ENCODE measurements at regions not wholly inside any gene's neighbourhood (a gene's known extent, or its start where the extent isn't known, plus 50 kb on each side); places are given as distances from the start of the nearest gene placed in this dataset.
"Not testable (repeated sequence)": the region's sequence is repeated elsewhere in the genome, so short reads cannot be mapped to it uniquely, and the experiment has no call there.

DNA sequence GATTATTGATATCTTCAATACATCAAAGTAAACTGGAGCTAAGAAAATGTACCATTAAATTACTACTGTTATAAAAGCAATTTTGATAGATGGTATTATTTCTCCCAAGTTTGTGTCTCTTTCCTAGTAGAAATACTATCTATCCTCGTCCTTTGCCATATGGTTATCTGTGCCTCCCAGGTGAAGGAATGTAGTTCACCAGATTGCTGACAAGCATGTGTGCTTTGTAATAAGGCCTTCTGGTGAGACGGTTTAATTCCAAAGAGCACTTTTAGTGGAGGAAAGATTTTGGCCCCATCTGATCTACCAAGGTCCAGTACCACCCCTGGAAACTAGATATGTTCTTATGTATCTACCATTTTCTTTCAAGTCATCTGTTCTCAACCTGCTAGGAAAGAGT lies 243.6 kb downstream of the DLEU7 start:
- DNase-seq (ENCODE audit: low read depth): no peak

DNA sequence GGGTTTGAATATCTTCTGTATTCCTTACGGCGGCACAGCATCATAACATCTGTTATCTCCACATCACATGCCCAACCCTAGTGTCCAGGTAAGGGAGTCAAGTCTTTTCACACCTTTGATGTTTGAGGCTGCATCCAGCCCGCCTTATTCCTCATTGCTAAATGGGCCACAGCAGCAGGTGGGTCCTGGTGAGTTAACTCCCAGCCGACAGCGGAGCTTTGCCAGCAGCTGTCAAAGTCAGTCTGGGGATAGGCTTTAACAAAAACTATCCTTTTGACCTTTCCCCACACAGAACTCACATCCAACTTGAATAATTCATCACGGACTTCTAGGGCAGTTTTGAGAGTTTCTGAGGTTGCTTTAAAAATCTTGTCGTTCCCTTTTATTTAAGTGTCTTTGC lies 235.1 kb downstream of the DLEU7 start:
- DNase-seq (ENCODE audit: low read depth): no peak

DNA sequence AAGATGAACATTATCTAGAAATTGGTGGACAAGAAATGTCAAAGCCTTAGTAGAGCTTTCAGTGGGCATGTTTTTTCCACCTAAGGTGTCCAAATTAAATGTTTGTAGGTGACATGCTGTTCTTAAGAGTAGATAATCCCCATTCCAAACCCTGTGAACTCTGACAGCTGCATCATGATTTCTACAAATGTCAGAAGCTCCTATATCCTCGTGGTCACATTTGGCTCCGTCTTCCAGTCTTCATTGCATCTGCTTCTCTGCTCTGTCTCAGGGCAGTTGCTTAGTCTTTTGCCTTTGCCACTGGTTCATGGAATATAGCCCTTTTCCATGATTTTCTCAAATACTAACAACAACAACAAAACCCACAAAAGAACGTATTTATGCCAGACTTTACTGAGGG lies 234.5 kb downstream of the DLEU7 start:
- no peak for DNase-seq (ENCODE audit: low read depth)

DNA sequence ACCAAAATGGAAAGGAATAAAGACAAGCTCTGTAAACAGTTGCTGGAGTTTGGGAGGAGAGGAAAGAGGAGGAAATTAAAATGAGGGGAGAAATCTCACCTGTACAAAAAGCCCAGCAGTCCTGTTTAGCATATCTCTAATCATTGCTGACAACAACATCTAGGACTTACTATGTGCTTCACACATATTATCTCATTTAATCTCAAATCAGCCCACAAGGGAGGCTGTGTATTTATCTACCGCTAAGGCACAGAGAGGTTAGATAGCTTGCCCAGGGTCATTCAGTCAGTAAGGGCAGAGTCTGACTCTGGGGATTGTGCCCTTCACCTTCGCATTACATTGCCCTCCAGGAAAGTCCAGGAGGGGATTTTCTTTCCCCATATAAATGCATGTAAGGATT lies 233.3 kb downstream of the DLEU7 start:
- no peak for DNase-seq (ENCODE audit: low read depth)

DNA sequence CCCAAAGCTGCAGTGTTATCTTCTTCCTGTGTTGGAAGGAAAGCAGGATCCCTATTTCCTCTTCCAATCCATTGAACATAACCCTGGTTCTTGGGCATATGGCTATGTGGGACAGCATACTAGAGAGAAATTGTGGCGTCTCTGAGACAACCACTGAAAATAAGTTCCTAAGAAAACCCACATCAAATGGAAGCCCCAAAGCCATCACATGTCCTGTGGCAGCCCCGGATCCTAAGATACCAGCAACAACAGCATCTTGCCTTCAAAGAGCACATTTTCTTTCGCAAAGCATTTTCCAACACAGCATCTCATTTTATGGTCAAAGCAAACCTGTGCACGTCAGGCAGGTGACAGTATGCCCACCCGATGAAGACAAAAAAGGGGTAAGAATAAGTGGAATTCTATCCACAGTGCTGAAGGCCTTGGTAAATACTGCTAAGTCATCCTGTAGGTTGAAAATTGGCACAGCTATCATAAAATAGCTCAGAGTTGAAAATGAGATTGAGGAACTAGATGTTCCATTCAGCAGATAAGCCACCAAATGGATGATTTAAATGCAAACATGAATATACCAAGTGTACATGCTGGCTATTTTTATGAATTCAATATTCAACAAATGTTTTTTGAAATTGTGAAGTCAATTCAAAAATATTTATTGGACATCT lies 232.2 kb downstream of the DLEU7 start:
- no peak for DNase-seq (ENCODE audit: low read depth)

DNA sequence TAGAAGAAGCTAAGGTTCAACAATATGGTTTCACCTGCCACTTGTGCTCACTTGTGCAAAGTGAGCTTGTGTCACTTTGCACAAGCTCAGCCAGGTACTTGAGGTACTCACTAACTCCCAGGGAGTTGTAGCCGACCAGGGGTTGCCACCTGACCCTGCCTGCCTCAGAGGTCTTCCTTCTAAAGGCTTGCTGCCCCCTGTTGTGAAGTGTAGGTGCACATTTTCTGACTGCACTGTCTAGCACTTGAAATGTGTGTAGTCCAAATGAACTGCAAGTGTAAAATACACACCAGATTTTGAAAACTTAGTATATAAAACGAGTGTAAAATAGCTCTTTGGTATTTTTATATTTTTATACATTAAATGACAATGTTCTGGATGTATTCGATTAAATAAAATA lies 230.8 kb downstream of the DLEU7 start:
- no peak for DNase-seq (ENCODE audit: low read depth)

DNA sequence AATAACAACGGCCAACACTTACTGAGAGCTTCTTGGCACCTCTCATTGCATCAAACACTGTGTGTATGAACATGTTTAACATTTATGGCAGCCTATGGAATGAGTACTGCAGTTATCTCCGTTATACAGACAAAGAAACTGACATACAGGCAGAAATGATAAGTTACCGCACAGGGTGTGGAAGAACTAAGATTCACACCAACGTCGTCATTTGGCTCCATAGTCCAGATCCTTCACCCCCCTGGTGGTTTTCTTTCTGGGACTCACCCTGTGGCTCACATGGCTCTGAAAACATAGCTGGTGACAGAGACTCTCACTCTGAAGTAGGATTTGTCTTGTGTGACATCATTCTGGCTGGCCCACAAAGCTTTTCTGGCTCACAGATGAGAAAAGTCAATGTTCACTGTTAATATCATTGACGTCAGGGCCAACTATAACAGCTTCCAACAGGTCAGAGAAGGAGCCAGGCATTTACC lies 230.1 kb downstream of the DLEU7 start:
- no peak for DNase-seq (ENCODE audit: low read depth)

DNA sequence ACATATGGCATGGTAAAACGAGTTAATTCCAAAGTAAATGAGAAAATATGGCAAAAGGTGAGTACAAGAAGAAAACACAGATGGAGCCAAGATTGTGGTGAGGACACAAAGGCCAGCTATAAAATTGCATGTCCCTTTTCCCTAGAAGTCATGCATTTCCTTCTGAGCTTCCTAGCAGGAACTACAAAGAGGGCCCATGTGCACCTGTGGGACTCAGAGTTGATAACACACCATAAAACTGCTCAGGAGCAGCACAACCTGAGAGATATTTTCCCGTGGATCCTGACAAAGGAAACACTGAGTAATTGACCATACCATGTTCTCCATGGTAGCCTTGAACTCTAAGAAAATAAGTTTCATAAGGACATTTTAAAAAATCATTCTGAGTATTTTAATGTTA lies 228.3 kb downstream of the DLEU7 start:
- DNase-seq (ENCODE audit: low read depth): no peak

DNA sequence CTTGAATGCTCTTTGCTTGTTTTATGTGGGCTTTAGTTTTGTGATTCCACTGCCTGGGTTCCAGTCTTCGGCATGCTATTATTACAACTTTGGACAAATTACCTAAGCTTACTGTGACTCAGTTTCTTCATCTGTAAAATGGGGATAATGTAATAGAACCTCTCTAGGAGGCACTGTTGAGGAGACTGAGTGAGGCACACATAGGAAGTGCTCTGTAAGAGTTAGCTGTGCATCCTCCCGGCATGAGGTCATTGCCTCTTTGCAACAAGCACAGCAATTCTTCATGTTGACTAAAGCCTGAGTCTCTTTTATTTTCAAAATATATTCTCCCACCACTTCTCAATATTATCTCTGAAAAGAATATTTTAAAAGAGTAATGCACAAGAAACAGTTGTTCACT lies 227.4 kb downstream of the DLEU7 start:
- DNase-seq (ENCODE audit: low read depth): no peak

DNA sequence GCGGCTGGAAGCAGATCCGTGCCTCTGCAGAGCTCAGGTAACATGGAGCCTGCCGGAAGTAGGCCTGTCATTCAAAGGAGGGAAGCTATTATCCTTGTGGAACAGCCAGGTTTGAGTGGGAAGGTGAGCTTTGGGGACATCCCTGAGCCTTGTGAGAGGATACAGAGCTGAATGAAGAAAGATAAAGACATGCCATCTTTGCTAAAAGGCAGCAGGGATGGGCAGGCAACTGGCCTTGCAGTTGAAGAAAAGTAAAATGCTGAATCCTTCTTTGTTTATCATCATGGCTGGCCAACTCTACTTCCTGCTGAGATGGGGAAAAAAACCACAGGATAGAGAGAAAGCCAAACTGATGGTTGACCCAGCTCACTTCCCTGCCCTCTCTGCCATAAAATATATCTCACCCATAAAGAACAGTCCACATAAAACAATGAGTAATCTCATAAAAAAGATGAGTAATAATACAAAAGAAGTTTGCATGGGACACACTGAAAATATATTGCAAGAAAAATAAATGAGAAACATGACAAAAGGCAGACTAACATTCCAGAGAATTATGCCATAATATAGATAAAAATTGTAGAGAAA lies 226.3 kb downstream of the DLEU7 start:
- DNase-seq (ENCODE audit: low read depth): no peak

DNA sequence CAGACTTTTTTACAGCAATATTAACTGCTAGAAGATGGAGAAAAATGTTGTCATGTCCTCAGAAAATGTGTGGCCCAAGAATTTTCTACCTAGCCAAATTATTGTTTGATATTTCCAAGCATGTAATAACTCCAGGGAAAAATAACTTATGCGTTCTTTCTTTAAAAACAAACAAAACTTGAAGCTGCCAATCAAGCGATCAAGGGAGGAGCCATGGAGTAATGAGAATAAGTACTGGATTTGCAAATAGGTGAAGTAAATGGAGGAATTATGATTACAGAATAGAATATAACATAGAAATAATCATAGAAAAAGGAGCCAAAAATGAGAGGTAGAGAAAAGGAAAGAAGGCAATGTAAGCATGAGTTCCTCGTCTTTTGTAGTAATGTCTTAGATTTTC lies 225.3 kb downstream of the DLEU7 start:
- no peak for DNase-seq (ENCODE audit: low read depth)

DNA sequence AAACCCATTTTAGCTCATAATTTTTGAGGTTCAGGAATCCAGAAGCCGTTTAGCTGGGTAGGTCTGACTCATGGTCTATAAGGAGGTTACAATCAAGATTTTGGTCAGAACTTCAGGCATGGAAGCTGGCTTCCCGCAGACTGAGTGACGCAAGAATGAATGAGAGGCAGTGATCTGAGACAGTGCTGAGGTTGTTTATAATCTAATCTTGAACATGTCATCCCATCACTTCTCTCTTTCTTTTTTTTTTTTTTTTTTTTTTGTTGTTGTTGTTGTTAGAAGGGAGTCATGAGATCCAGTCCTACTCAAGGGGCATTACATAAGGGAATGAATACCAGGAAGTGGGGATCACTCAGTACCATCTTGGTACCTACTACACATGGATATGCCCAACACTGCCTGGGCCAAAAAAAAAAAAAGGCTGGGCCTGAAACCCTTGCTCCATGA lies 217.4 kb downstream of the DLEU7 start:
- DNase-seq (ENCODE audit: low read depth): no peak

DNA sequence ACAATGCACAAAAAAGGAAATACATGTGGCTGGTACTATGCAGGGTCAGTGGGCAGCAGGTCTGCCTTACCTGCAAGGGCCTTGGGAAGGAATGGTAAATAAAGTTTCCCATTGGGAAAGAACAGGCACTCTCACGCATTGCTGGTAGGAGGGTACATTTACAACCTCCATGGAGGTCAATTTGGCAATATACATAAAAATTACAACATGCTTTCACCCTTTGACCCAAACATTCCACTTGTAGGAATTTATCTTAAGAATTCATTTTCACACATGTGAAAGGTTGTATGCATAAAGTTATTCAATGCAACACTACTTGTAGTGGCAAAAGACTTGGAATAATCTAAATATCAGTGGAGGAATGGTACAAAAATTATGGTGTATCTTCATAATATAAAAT lies 216.4 kb downstream of the DLEU7 start:
- DNase-seq (ENCODE audit: low read depth): no peak

DNA sequence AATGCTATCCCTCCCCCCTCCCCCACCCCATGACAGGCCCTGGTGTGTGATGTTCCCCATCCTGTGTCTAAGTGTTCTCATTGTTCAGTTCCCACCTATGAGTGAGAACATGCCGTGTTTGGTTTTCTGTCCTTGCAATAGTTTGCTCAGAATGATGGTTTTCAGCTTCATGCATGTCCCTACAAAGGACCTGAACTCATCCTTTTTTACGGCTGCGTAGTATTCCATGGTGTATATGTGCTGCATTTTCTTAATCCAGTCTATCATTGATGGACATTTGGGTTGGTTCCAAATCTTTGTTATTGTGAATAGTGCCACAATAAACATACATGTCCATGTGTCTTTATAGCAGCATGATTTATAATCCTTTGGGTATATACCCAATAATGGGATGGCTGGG lies 215.0 kb downstream of the DLEU7 start:
- not testable (repeated sequence) for DNase-seq (ENCODE audit: low read depth)

DNA sequence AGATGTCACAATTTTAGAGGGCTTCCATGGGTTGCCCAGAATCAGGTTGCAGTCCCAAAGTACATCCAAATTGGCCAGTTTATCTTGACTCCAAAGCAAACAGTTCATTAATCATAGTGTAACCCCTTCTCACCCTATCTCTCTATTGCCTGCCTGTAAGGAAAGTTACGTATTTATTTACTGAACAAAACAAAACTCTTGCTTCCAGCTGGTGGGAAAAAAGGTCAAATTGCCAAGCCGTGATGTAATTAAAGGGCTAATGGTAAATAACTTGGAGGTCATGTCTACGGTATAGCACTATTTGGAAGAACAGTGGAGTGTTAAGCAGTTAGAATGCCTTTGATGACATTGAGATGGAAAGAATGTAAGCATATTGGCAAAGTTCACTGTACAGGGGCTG lies 214.0 kb downstream of the DLEU7 start:
- no peak for DNase-seq (ENCODE audit: low read depth)

DNA sequence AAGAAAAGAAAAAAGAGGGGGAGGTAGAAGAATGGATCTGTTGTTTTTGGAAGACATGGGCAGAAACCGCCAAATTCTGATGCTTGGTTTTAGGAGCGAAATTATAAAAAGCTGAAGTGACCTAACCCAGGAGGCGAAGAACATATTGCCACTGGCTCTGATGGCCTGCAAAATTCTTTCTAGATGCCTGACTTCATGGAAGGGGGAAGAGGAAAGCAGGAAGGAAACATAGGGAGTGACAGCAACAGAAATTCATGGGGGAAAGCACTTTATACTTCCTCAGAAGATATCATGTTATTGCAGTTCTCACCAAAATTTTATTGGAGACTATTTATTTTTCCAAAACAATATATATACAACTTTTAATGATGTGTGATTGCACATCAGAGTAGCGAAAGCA lies 213.5 kb downstream of the DLEU7 start:
- no peak for DNase-seq (ENCODE audit: low read depth)

DNA sequence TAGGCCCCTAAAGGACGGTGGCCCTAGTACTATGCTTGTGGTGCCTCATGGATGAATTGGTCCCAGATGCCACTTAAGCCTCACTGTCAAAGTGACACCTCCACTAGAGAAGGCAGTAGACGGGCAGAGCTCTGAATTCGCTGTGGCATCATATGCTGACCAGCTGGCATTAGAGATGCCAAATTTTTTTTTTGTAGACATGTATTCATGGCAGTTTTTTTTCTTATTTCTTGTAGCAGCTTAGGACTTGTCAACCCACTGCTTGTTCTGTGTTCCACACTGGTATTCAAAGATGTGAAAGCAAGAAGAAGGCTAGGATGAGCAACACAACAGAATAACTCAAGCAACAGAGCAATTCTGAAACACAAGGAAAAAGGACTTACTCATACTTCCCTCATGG lies 212.5 kb downstream of the DLEU7 start:
- no peak for DNase-seq (ENCODE audit: low read depth)

DNA sequence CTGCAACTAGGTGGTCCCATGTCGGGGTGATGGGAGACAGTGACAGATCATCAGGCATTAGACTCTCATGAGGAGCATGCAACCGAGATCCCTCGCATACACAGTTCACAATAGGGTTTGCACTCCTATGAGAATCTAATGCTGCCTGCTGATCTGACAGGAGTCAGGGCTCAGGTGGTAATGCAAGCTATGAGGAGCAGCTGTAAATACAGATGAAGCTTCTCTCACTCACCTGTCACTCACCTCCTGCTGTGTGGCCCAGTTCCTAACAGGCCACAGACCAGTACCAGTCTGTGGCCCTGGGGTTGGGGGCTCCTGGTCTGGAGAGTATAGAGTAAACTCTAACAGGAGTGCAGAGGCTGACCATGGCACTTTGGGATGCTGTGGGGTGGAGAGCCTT lies 209.2 kb downstream of the DLEU7 start:
- no peak for DNase-seq (ENCODE audit: low read depth)

DNA sequence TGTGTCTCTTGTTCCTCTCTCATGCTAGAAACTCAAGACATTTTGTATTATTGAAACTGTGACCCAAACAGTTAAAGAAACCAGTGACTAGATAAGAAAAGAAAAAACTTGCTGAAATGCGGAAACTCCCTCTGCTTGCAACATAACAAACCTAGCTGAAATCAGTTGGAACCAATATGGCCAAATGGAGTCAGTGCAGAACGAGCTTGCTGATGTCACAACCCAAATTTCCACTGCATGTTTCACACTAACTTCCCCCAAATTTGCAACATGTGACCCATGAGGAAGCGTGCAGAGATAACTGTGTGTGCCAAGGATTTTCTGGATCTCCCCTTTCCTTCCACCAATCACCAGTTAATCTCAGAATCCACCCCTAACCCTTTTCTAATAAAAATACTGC lies 208.0 kb downstream of the DLEU7 start:
- no peak for DNase-seq (ENCODE audit: low read depth)

DNA sequence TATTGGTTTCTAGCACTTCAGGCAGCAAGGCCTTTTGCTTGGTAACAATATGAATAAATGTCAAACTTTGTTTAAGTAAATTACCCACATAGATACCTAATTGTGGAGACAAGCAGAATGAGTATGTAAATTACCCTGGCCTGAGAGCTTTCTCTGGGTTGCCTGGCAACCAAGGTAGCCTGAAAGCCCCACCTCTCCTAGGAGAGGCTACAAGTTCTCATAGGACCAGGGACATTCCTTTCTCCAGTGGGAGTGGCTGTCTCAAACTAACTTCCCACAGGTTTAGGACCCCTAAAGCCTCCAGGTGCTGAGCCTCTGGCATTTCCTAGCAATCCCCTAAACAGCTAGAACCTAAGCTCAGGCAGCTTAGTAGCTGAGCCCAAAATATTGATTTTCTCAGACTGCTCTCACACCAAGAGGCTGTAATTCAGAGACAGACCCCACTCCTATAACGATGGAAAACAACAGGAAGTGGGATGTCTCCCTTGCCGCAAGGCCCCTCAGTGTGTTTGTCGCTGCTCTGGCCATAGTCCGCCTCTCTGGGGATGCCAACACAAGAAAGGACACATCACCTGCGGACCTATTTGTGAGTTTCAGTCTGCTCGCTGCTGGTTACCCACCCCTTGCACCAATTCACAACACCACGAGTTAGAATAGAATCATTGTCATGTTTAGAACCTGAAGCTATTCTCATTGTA lies 207.3 kb downstream of the DLEU7 start:
- no peak for DNase-seq (ENCODE audit: low read depth)

DNA sequence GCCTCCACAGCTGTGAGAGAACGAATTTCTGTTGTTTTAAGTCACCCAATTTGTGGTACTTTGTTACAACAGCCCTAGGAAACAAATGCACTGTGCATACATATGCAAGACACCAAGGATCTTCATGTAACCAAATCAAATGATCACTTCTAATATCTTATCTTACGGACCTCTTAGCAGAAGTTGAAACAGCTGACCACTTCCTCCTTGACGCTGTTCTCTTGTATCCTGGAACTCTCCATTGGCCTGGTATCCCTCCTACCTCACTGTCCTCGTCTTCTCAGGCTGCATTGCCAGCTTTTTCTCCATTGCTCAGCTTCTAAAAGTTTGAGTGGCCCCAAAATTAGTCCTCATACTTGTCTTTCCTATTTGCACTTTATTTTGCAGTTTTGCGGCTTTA lies 200.4 kb downstream of the DLEU7 start:
- DNase-seq (ENCODE audit: low read depth): no peak

DNA sequence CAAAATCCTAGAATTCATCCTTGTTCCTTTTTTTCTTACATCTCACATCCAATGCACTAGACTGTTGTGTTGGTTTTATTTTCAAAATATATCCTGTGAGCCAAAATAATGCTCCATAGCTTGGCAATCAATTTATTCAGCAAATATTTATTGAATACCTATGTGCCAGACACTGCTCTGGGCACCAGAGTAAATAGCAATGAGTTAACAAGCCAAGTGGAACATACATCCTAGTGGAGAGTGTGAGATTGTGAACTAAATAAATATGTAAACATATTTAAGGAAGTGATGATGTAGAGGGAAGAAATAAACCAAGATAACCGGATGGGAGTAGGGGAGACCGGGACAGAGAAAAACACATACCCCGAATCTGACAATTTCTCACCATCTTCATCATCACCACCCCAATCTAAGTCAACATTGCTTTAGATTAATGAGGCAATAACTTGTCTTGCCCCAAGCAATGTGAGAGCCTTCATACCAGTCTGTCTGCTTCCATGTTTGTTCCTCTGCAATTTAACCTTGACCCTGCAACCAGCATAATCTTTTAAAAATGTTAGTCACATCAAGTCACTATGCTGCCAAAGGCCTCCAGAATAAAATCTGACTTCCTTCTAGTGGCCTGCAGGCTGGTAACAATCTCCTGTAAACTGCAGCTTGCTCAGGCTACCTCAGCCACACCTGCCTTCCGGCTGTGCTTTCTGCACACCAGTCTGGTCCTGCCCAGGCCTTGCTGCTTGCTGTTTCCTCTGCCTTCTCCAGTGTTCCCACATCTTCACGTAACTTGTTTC lies 199.2 kb downstream of the DLEU7 start:
- no peak for DNase-seq (ENCODE audit: low read depth)

DNA sequence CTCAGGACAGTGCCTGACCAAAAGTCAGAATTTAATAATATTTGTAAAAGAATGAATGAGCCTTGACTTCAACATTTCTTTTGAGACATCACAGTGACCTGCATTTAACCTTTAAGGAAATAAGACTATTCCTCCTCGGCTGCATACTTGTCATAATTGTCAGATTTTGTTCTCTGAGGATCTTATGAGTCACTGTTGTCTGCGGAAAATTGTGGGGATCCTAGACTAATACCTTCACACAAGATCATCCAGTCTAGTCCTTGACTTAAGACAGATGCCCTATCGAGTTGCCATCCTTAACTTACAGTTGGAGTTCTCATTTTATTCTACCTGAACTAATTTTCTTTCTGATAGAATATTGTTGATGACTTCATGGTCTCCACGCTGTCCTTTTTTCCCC lies 198.4 kb downstream of the DLEU7 start:
- no peak for DNase-seq (ENCODE audit: low read depth)

Measured in stimulated activated CD8-positive, alpha-beta memory T cell treated with anti-CD3 and anti-CD28 coated beads, Interleukin-12 subunit alpha, Interleukin-12 subunit beta, amount 100 ng/mL, for 4 hours (primary cell).